ENCODE measurements at regions not wholly inside any gene's neighbourhood (a gene's known extent, or its start where the extent isn't known, plus 50 kb on each side); places are given as distances from the start of the nearest gene placed in this dataset.

DNA sequence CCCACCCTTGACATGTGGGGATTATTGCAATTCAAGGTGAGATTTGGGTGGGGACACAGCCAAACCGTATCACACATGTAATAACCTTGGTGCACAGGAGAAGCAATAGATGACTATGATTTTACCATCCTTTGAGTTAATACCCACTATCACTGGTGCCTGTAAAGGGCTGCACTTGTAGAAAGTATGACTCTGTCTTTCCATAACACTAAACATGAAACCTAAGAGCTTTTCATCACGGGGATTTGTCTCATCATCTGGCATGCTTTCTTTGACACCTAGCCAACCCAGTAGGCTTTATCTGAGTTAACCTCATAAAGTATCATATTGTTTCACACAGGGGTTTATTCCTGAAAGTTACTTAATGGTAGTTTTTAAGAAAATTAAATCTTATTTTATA is 188.9 kb upstream of the TNC start:
- WGBS (ENCODE audit: low lambda C conversion rate, missing lambda C conversion rate) = 70% methylated on average over 2 of the region's 2 CpGs
- H3K4me3 ChIP-seq = no peak overlapping the region
- H3K79me2 ChIP-seq = no peaks in the 10 kb centered on the region
- TF ChIP-seq EZH2 (IDR thresholded peaks at IDR 0.05; ENCODE audit: borderline replicate concordance) (no peak), EZH2phosphoT487 (IDR thresholded peaks at IDR 0.05; ENCODE audit: low read depth, severe bottlenecking, unreplicated experiment) (no peak)
- TF ChIP-seq, protein P1, sequence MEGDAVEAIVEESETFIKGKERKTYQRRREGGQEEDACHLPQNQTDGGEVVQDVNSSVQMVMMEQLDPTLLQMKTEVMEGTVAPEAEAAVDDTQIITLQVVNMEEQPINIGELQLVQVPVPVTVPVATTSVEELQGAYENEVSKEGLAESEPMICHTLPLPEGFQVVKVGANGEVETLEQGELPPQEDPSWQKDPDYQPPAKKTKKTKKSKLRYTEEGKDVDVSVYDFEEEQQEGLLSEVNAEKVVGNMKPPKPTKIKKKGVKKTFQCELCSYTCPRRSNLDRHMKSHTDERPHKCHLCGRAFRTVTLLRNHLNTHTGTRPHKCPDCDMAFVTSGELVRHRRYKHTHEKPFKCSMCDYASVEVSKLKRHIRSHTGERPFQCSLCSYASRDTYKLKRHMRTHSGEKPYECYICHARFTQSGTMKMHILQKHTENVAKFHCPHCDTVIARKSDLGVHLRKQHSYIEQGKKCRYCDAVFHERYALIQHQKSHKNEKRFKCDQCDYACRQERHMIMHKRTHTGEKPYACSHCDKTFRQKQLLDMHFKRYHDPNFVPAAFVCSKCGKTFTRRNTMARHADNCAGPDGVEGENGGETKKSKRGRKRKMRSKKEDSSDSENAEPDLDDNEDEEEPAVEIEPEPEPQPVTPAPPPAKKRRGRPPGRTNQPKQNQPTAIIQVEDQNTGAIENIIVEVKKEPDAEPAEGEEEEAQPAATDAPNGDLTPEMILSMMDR (IDR thresholded peaks at IDR 0.05; ENCODE audit: poor library complexity) = no peak
- H3K27me3 ChIP-seq = no peaks in the 10 kb centered on the region
- no peaks in the 10 kb centered on the region for H3K9me2 ChIP-seq (replicated peaks; ENCODE audit: insufficient read depth)
- no peaks in the 10 kb centered on the region for H3K9me3 ChIP-seq (ENCODE audit: low read depth)
- DNase-seq (ENCODE audit: low spot score) = no peak
- H3K36me3 ChIP-seq (replicated peaks; ENCODE audit: insufficient read depth, low read depth) = no peaks in the 10 kb centered on the region
- no peak overlapping the region for H2AFZ ChIP-seq
- no peak overlapping the region for H3K27ac ChIP-seq
- no peaks in the 10 kb centered on the region for H4K20me1 ChIP-seq (ENCODE audit: insufficient read depth, poor library complexity, severe bottlenecking)
- H3K4me2 ChIP-seq = no peak overlapping the region
- H3K4me1 ChIP-seq (ENCODE audit: insufficient read depth) = no peaks in the 10 kb centered on the region

DNA sequence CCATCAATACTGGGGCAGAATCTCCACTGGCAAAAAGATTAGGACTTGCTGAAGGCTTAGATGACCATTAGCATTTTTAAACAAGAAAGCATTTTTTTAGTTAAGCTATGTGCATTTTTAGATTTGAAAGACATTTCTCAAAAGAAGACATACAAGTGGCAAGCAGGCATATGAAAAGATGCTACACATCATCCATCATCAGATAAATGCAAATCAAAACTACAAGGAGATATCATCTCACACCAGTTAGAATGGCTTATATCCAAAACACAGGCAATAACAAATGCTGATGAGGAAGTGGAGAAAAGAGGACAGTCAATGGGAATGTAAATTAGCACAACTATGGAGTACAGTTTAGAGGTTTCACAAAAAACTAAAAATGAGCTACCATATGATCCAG is 195.6 kb upstream of the TNC start:
- Histone ChIP-seq H3K27ac (no peak overlapping the region), H3K9me2 (replicated peaks; ENCODE audit: insufficient read depth) (no peaks in the 10 kb centered on the region), H3K4me1 (ENCODE audit: insufficient read depth) (no peaks in the 10 kb centered on the region), H2AFZ (no peak overlapping the region), H3K27me3 (no peaks in the 10 kb centered on the region), H4K20me1 (ENCODE audit: insufficient read depth, poor library complexity, severe bottlenecking) (no peaks in the 10 kb centered on the region), H3K36me3 (replicated peaks; ENCODE audit: insufficient read depth, low read depth) (no peaks in the 10 kb centered on the region), H3K9me3 (ENCODE audit: low read depth) (no peaks in the 10 kb centered on the region), H3K4me3 (no peak overlapping the region), H3K4me2 (no peak overlapping the region), H3K79me2 (no peaks in the 10 kb centered on the region)
- no peak for TF ChIP-seq EZH2phosphoT487 (IDR thresholded peaks at IDR 0.05; ENCODE audit: low read depth, severe bottlenecking, unreplicated experiment)
- TF ChIP-seq EZH2 (IDR thresholded peaks at IDR 0.05; ENCODE audit: borderline replicate concordance) = no peak
- TF ChIP-seq, protein P1 (IDR thresholded peaks at IDR 0.05; ENCODE audit: poor library complexity) = no peak
- DNase-seq (ENCODE audit: low spot score) = no peak

DNA sequence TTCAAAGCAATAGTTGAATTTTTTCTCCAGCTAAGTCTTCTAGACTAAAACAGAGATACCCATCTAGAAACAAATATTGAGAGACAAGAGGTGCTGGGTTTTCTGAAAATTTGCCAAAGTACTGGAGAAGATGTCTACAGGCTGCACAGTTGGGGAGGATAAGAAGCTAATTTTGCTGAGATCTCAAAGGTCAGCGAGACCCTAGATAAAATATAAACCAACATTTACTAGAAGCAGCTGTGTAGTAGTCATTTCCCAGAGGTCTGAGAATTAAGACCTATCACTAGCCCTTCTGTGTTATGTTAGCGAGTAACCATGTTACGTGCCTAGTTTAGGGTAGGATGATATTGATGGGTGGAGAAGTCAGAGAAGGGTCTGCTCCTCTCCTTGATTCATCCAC is 208.5 kb upstream of the TNC start:
- TF ChIP-seq EZH2phosphoT487 (IDR thresholded peaks at IDR 0.05; ENCODE audit: low read depth, severe bottlenecking, unreplicated experiment) (no peak), EZH2 (IDR thresholded peaks at IDR 0.05; ENCODE audit: borderline replicate concordance) (no peak)
- TF ChIP-seq, protein P1 (IDR thresholded peaks at IDR 0.05; ENCODE audit: poor library complexity) = no peak
- no peak overlapping the region for H3K4me2 ChIP-seq
- H4K20me1 ChIP-seq (ENCODE audit: insufficient read depth, poor library complexity, severe bottlenecking) = no peaks in the 10 kb centered on the region
- no peaks in the 10 kb centered on the region for H3K9me2 ChIP-seq (replicated peaks; ENCODE audit: insufficient read depth)
- H3K27me3 ChIP-seq = no peaks in the 10 kb centered on the region
- H3K4me1 ChIP-seq (ENCODE audit: insufficient read depth) = no peaks in the 10 kb centered on the region
- H3K27ac ChIP-seq = no peak overlapping the region
- H3K4me3 ChIP-seq = no peak overlapping the region
- no peaks in the 10 kb centered on the region for H3K79me2 ChIP-seq
- H2AFZ ChIP-seq = no peak overlapping the region
- H3K36me3 ChIP-seq (replicated peaks; ENCODE audit: insufficient read depth, low read depth) = no peaks in the 10 kb centered on the region
- DNase-seq (ENCODE audit: low spot score) = no peak
- no peaks in the 10 kb centered on the region for H3K9me3 ChIP-seq (ENCODE audit: low read depth)
- 77% methylated on average over 3 of the region's 3 CpGs for WGBS (ENCODE audit: low lambda C conversion rate, missing lambda C conversion rate)
